NCI-H526 treated with DMSO at 0.1 percent for 48 hours (cell line): ENCODE measurements at regions not wholly inside any gene's neighbourhood (a gene's known extent, or its start where the extent isn't known, plus 50 kb on each side); places are given as distances from the start of the nearest gene placed in this dataset.
"Not testable (repeated sequence)": the region's sequence is repeated elsewhere in the genome, so short reads cannot be mapped to it uniquely, and the experiment has no call there.

Experiments used
- DNase-seq: peaks from one replicate; lab custom pipeline; 2025; lab: John Stamatoyannopoulos, UW

- no peak for DNase-seq
These were observed 337.5 kb upstream of the CITED2 start for GRCh38 chr6:139711804-139712585.

DNA sequence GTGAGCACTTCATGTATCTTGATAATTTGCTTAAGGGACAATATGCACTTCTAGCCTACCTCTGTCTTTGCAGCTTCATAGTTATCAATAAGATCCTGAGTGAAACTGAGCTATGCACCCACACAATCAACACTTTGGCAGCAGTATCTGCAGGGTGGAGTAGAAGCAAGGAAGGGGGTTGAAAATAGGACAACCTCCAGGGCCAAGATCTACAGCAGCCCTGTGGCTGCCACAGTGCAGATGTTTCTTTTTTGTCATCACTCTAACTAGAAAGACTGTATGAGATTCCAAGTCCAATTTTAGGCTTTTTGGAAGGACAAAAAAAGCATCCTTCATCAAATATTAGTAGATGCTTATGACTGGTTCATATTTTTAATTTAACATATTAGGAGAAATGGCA is 336.1 kb upstream of the CITED2 start:
- no peak for DNase-seq

DNA sequence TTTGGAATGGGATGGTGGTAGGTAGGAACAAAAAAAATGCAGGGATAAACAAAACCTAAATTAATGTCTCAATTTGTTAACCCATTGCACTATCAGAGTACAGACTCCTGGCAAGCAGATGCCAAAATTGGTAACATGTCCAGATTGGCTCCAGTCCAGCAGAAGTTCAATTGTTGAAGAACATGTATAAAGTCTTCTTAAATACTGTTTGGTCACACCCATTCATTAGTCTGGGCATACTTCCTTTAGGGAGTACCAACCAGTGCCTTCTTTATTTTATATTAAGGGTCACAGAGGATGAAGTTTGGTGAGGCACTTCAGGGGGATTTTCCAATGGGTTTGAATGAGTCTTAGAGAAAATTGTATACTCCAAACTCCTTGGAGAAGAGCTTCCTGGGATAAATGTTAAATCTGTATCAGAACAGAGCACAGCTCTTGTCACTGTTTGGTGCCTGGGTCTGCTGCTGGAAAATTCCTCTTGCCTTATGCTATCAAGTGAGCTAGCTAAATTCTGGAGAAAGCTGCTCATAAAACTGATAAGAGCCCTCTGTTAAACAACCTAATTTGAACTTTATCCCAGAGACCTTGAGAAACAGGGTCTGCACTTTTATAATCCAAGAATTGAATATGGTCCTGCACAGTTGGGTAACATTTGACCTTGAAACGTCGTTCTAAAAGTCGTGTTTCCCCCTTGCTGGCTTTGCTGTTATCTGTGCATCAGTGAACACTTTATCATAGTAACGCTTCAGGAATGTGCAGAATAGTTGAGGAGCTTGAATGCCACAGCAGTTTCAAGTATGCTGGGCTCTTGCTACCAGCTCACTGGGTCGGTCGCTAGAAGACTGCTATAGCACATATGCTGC is 334.1 kb upstream of the CITED2 start:
- DNase-seq, result no peak

DNA sequence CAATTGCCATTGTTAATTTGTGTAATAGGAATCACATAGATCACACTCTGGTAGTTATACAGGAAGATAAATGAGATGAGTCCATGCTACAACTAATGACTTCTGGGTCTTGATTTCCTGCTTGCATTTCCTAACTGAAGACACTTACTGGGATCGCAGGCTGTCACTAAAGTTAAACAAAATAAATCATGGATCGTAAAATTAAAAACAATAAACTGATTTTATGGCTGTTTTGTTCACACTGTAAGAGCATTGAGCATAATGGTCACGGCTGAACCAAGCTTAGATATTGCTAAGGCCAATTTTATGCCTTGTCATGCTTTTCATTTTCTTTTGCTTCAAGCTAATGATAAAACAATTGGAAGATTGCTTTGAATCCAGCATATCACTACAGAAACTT is 332.5 kb upstream of the CITED2 start:
- no peak for DNase-seq

DNA sequence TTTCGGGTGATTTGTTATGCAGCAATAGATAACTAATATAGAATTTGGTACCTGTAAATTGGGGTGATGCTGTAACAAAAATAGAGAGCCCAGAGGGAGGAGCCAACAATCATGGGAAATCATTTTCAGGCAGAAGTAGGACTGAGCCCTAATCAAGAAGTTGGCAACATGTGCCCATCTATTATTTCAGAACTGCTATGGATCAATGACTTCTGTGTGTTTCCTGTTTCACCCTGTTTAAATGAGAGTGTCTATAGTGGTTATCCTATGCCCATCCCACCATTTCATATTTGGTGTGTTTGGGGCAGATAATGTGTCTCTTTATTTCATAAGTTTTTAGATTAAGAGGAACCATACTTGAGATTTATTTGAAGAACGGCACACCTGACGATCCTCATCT is 330.8 kb upstream of the CITED2 start:
- no peak for DNase-seq

DNA sequence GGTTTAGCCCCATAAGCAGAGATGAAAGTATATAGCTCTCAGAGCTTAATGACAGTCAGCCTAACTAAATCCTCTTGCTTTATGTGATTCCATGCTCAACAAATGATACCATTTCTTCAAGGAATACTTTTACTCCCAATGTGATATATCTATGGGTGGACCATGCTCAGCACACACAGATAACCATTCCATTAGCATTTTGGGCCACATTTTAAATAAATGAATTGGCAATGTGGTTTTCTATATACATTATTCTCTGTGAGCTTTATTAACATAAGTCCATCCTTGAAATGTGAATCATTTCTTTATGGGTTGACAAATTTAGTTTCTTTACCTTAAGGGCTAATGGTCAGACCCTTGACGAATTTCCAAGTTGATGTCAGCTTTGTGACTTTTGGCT is 329.3 kb upstream of the CITED2 start:
- DNase-seq, result no peak

GRCh38 chr6:139702706-139703105 is 328.3 kb upstream of the CITED2 start:
- DNase-seq, result no peak

GRCh38 chr6:139701695-139702094 is 327.2 kb upstream of the CITED2 start:
- DNase-seq, result no peak

DNA sequence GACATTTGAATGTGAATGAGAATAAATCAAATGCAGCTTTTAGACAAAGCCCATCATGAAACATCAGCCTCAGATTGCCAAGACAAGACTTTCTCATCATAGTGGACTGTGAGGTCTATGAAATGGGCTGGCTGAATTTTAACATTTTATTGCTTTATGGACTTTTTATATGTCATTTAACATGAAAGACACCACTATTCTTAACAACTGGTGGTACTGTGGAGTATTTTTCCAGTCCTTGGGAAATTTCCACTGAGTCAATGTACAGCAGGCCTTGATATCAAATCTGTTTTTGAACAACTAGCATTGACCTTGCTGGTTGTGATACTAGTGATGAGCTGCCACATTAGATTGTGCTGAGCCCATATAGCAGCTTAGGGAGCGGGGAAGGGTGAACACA is 326.6 kb upstream of the CITED2 start:
- DNase-seq, result no peak

DNA sequence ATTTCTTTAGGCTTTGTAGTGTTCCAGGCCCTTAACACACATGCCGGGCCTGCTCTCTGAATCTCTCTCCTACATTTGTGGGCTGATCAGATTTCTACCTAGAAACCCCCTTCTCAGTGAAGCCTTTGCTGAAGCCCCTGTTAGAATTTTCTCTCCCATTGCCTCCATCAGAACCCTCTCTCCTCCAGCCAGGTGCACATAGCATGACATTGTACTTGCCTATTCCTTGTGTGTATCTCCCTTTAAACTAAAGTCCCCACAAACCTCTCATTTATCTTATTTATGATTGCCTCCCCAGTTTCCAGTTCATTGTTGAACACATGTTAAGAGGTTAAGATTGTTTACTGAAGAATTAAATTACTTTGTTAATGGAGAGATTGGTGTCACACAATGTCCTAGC is 325.5 kb upstream of the CITED2 start:
- no peak for DNase-seq

DNA sequence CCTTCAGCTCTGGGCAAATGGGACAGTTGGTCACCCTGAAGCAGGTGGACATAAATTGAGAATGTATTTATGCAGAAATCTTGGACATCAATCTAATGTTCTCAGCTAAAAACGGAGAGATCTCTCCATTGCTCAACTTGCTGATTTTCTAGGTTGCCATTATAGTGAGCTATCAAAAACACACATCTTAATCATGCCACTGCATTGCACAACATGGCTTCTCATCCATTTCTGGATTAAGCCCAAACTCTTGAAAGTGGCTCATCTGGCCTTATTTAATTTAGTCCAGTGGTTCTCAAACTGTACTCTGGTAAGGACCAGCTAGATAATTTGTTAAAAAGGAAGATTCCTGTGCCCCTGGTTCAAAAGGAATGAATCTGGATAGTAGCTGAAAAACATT is 324.9 kb upstream of the CITED2 start:
- DNase-seq, result no peak

DNA sequence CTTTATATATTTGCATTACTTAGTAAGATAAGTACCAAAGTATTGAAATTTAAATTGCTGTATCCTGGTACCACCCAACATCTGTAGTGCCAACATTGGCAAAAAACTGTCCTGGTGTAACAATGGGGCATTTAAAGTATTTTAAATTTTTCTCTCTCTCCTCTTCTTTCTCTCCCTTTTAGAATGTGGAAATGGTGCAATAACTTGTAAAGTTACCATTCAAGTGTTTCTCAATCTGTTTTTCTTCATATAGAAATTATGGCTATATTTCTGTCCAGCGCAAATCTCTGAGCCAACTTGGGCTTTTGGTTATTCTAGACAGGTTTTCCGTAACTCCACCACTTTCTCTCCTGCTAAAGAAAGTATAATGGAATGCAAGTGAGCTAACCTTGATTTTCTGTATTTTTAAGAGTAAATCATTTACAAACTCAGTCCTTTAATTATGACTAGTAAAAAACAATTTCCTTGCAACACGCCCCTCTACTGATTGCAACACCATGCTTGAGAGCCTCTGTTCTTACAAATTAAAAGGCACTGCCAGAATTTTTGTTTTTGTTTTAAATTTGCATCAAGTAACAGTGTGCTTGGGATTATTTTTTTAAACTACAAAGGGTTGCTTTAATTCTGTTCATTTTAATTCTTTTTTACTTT is 324.2 kb upstream of the CITED2 start:
- DNase-seq, result no peak

GRCh38 chr6:139697856-139698255 is 323.4 kb upstream of the CITED2 start:
- not testable (repeated sequence) for DNase-seq

GRCh38 chr6:139696991-139697390 is 322.5 kb upstream of the CITED2 start:
- DNase-seq, result not testable (repeated sequence)

DNA sequence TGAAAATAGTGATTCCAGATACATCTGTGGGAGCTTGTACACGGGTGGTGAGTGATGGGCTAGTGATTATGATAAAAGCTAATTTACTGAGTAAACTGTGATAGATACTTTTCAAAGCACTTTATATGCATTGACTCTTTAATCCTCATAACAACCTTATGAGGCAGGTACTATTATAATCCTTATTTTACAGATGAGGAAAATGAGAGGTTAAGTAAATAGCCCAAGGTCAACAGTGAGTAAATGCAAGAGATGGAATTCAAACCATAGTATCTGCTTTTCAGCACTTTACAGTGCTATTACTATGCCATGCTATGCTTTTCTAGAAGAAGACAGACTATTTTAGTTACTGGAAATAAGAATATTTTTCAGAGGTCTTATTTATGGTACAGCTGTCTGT is 320.9 kb upstream of the CITED2 start:
- no peak for DNase-seq

DNA sequence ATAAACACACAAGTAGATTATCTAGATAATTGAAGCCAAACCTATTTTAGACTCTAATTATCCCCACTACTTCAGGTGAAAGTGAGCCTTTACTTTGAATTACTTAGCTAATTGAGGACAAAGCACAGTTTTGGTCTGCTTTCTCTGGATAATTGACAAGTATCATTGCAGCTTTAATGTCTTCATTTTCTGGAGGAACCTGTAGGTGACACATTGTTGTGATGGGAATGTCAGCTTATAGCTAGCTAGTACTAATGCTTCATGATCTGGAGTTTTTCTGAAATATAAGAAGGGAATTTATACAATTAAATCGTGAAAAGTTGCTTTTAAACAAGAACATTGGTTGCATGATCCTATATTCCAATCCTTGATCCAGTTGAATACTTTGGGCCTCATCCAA is 319.3 kb upstream of the CITED2 start:
- DNase-seq, result no peak

DNA sequence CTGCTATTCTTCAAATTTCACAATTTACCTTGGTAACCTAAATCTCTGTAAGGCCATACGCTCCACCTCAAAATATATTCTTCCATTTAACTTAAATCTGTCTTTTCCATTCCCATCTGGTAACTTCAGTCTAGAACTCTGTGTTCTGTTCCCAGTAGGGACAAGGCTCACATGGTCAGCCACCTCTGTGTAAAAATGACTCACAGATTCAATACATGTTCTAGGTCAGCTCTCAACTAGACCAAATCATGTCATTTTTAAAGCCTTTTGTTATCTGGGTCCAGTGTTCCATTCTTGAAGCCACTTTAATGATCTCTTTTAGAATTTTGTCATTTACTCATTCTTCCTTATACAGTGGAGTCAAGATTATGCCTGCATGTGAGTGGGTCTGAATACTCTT is 315.6 kb upstream of the CITED2 start:
- no peak for DNase-seq

- no peak for DNase-seq
These were observed 312.6 kb upstream of the CITED2 start for GRCh38 chr6:139687055-139687454.

GRCh38 chr6:139686308-139686707 is 311.9 kb upstream of the CITED2 start:
- no peak for DNase-seq

- DNase-seq, result no peak
These were observed 310.6 kb upstream of the CITED2 start for GRCh38 chr6:139685009-139685408.

- DNase-seq, result no peak
These were observed 306.4 kb upstream of the CITED2 start for GRCh38 chr6:139680819-139681218.

- no peak for DNase-seq
These were observed 305.2 kb upstream of the CITED2 start for GRCh38 chr6:139679516-139680179.
